ENCODE measurements at regions not wholly inside any gene's neighbourhood (a gene's known extent, or its start where the extent isn't known, plus 50 kb on each side); places are given as distances from the start of the nearest gene placed in this dataset.
"Not testable (repeated sequence)": the region's sequence is repeated elsewhere in the genome, so short reads cannot be mapped to it uniquely, and the experiment has no call there.

- TF ChIP-seq CTCF (IDR thresholded peaks at IDR 0.05 in 8 of 11, conservative IDR thresholded peaks at IDR 0.05 in 3 of 11); POLR2A (IDR thresholded peaks at IDR 0.05); POLR2AphosphoS5 (IDR thresholded peaks at IDR 0.05): not testable (repeated sequence)
Observed at GRCh38 chr12:31897092-31897491, 62.1 kb upstream of the RESF1 start.

Measured in spleen (tissue), 7 donors.